ENCODE measurements at regions not wholly inside any gene's neighbourhood (a gene's known extent, or its start where the extent isn't known, plus 50 kb on each side); places are given as distances from the start of the nearest gene placed in this dataset.

DNA sequence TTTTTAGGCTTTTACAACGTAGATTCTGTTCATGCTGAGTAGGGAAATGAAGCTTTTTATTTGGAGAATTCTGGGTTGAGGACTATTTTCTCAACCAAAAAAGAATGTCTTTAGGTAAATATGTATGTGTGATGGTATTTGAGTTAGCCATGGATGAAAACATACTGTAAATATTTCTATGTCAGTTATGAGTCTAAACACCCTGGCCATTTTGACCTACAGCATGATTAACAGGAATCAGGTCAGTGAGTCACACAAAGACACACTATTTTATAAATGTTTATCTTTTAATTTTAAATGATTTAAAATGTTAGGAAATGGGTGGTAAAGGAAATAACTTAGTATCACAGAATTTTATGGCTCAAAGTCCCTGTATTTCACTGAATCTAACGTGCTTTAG is 851.7 kb upstream of the MAP3K7 start:
- TF ChIP-seq, protein P1, sequence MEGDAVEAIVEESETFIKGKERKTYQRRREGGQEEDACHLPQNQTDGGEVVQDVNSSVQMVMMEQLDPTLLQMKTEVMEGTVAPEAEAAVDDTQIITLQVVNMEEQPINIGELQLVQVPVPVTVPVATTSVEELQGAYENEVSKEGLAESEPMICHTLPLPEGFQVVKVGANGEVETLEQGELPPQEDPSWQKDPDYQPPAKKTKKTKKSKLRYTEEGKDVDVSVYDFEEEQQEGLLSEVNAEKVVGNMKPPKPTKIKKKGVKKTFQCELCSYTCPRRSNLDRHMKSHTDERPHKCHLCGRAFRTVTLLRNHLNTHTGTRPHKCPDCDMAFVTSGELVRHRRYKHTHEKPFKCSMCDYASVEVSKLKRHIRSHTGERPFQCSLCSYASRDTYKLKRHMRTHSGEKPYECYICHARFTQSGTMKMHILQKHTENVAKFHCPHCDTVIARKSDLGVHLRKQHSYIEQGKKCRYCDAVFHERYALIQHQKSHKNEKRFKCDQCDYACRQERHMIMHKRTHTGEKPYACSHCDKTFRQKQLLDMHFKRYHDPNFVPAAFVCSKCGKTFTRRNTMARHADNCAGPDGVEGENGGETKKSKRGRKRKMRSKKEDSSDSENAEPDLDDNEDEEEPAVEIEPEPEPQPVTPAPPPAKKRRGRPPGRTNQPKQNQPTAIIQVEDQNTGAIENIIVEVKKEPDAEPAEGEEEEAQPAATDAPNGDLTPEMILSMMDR (conservative IDR thresholded peaks at IDR 0.05), result no peak
- TF ChIP-seq EZH2 (IDR thresholded peaks at IDR 0.05; ENCODE audit: low read depth), result no peak
